ENCODE measurements at regions not wholly inside any gene's neighbourhood (a gene's known extent, or its start where the extent isn't known, plus 50 kb on each side); places are given as distances from the start of the nearest gene placed in this dataset.

GRCh38 chr9:135254176-135255032 is 166.9 kb downstream of the OLFM1 start:
- no peak for DNase-seq (ENCODE audit: low read depth)

GRCh38 chr9:135255033-135255840 is 167.8 kb downstream of the OLFM1 start:
- DNase-seq (ENCODE audit: low read depth) = no peak

GRCh38 chr9:135255841-135256580 is 168.5 kb downstream of the OLFM1 start:
- no peak for DNase-seq (ENCODE audit: low read depth)

GRCh38 chr9:135256581-135257354 is 169.3 kb downstream of the OLFM1 start:
- DNase-seq (ENCODE audit: low read depth) = no peak

- no peak for DNase-seq (ENCODE audit: low read depth)
These were observed 171.0 kb downstream of the OLFM1 start for GRCh38 chr9:135258461-135258860.

GRCh38 chr9:135259273-135259672 is 171.8 kb downstream of the OLFM1 start:
- no peak for DNase-seq (ENCODE audit: low read depth)

- no peak for DNase-seq (ENCODE audit: low read depth)
These were observed 173.0 kb downstream of the OLFM1 start for GRCh38 chr9:135260221-135261180.

GRCh38 chr9:135262248-135262647 is 174.8 kb downstream of the OLFM1 start:
- DNase-seq (ENCODE audit: low read depth) = no peak

GRCh38 chr9:135263511-135263910 is 176.0 kb downstream of the OLFM1 start:
- DNase-seq (ENCODE audit: low read depth) = no peak

- no peak for DNase-seq (ENCODE audit: low read depth)
These were observed 178.5 kb downstream of the OLFM1 start for GRCh38 chr9:135265931-135266330.

- no peak for DNase-seq (ENCODE audit: low read depth)
These were observed 179.8 kb downstream of the OLFM1 start for GRCh38 chr9:135267191-135267809.

- no peak for DNase-seq (ENCODE audit: low read depth)
These were observed 180.6 kb downstream of the OLFM1 start for GRCh38 chr9:135268031-135268430.

GRCh38 chr9:135268981-135269380 is 181.5 kb downstream of the OLFM1 start:
- no peak for DNase-seq (ENCODE audit: low read depth)

GRCh38 chr9:135269912-135270830 is 182.7 kb downstream of the OLFM1 start:
- no peak for DNase-seq (ENCODE audit: low read depth)

GRCh38 chr9:135271425-135271824 is 184.0 kb downstream of the OLFM1 start:
- no peak for DNase-seq (ENCODE audit: low read depth)

GRCh38 chr9:135272608-135273007 is 185.1 kb downstream of the OLFM1 start:
- DNase-seq (ENCODE audit: low read depth) = no peak

- DNase-seq (ENCODE audit: low read depth) = no peak
These were observed 185.5 kb downstream of the OLFM1 start for GRCh38 chr9:135273008-135273407.

GRCh38 chr9:135275163-135275562 is 187.7 kb downstream of the OLFM1 start:
- DNase-seq (ENCODE audit: low read depth) = no peak

All from activated T-helper 9 cell treated with anti-CD3 and anti-CD28 coated beads, Interleukin-2, amount 50 U/mL, for 16 hours (primary cell).